A673 (cell line): ENCODE measurements at regions not wholly inside any gene's neighbourhood (a gene's known extent, or its start where the extent isn't known, plus 50 kb on each side); places are given as distances from the start of the nearest gene placed in this dataset.

Source experiments
- CTCF ChIP-seq: fragments of 300-800, 200-600 bp; sonication (generic); conservative IDR thresholded peaks from 2 replicates; pipeline ENCODE4 v1.5.1; 2017; ENCODE audit warnings: low read depth, mild to moderate bottlenecking, antibody characterized with exemption, low read length, moderate library complexity, mixed read lengths
- EZH2 ChIP-seq: fragments of 200-600 bp; sonication (generic); IDR thresholded peaks from 2 replicates; pipeline ENCODE4 v1.6.1; 2017; ENCODE audit warnings: borderline replicate concordance, low read depth, mild to moderate bottlenecking, mixed read lengths, antibody characterized with exemption, low read length; ENCODE audit not compliant: poor library complexity, severe bottlenecking

- TF ChIP-seq CTCF (no peak), EZH2 (no peak)
Measured at GRCh38 chr13:64591971-64592370, 2638.2 kb downstream of the PCDH9 start.
